K562 (cell line): ENCODE measurements at regions not wholly inside any gene's neighbourhood (a gene's known extent, or its start where the extent isn't known, plus 50 kb on each side); places are given as distances from the start of the nearest gene placed in this dataset.
A peak's percentile ranks its signal among the peaks of the same experiment; 100 is the strongest.
"Not testable (repeated sequence)": the region's sequence is repeated elsewhere in the genome, so short reads cannot be mapped to it uniquely, and the experiment has no call there.

Source experiments
- ATF1 ChIP-seq, 2 experiments: fragments of 450-650 bp in 1 of 2; IDR thresholded peaks; 2 replicates each; pipeline ENCODE4 v1.6.1; 2016; ENCODE audit warnings: missing compliant biosample characterization in 1 of 2, missing genetic modification characterization in 1 of 2
- CBX1 ChIP-seq: sonication (generic); IDR thresholded peaks from 2 replicates; pipeline ENCODE4 v1.6.1; 2016; ENCODE audit warnings: antibody characterized with exemption, low read depth, mild to moderate bottlenecking
- CC2D1A ChIP-seq: fragments of 450-650 bp; IDR thresholded peaks from 2 replicates; pipeline ENCODE4 v1.6.1; 2017; ENCODE audit warnings: mild to moderate bottlenecking
- GABPA ChIP-seq: fragments of 200-800 bp; sonication (Bioruptor generic); conservative IDR thresholded peaks from 2 replicates; pipeline ENCODE4 v1.6.1; 2016; ENCODE audit warnings: low read depth, missing genetic modification characterization, missing compliant biosample characterization
- MAFK ChIP-seq: IDR thresholded peaks from 2 replicates; pipeline ENCODE4 v1.6.1; 2011; ENCODE audit warnings: low read length, improper control_type of control experiment
- MAZ ChIP-seq, 2 experiments: fragments of 450-650 bp in 1 of 2; sonication (generic) in 1 of 2; formaldehyde crosslinking; IDR thresholded peaks in 1 of 2; conservative IDR thresholded peaks in 1 of 2; 2 replicates each; pipeline versions ENCODE4 v1.4.0 to v1.5.0; 2020; ENCODE audit warnings: mild to moderate bottlenecking in 1 of 2, missing genetic modification reagents in 1 of 2
- MTA2 ChIP-seq: fragments of 450-650 bp; IDR thresholded peaks from 2 replicates; pipeline ENCODE4 v1.6.1; 2016; ENCODE audit warnings: low read depth
- RBFOX2 ChIP-seq: fragments of 200-400 bp; formaldehyde crosslinking; IDR thresholded peaks from 2 replicates; pipeline ENCODE4 v1.6.1; 2017; ENCODE audit warnings: low read depth, mild to moderate bottlenecking, low read length, moderate library complexity
- RBM22 ChIP-seq: fragments of 200-400 bp; formaldehyde crosslinking; IDR thresholded peaks from 2 replicates; pipeline ENCODE4 v1.6.1; 2018; ENCODE audit warnings: low read length, low read depth; ENCODE audit not compliant: poor library complexity, severe bottlenecking
- ZBTB5 ChIP-seq: fragments of 450-650 bp; IDR thresholded peaks from 2 replicates; pipeline ENCODE4 v1.6.1; 2017; ENCODE audit warnings: antibody characterized with exemption
- ZKSCAN1 ChIP-seq: fragments of 150-350 bp; IDR thresholded peaks from 2 replicates; pipeline ENCODE4 v1.6.1; 2016; ENCODE audit warnings: low read depth, low read length
- ZNF318 ChIP-seq, 2 experiments: fragments of 450-650 bp; IDR thresholded peaks; 2 replicates each; pipeline ENCODE4 v1.6.1; 2016; ENCODE audit warnings: mild to moderate bottlenecking in 2 of 2, borderline replicate concordance in 1 of 2, low read depth in 1 of 2, moderate library complexity in 1 of 2
- TF ChIP-seq, protein P1 (sequence below): fragments of 450-650 bp; IDR thresholded peaks from 2 replicates; pipeline ENCODE4 v1.7.1; 2018; ENCODE audit warnings: mild to moderate bottlenecking, low read depth; ENCODE audit not compliant: partially characterized antibody

DNA sequence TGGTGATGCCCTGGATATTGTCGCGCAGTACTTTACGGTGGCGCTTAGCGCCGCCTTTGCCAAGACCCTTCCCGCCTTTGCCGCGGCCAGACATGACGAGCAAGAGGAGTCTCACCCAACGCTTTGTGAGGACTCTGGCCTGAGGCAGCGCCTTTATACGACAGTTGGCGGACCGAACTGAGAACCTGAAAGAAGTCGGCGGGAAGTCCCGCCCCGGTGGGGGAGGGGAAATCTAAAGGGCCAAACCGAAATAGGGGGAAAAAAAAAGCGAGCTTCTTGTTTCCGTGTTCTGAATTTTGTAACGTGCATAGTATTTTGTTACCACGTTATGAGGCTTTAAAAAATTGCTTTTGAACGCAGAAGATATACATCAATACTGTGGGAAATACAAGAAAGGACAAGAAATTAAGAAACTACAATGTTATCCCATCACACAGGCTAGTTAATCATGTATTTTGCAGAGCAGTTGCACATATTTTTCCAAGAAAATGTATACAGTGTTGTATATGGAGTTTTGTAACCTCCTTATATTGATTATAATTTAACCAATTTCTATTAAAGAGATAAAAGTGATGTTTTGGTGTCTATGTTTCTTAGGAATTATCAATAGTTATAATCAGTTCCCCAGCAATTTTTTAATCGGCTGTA, 80.6 kb downstream of the OR2B2 start (continued):
- TF ChIP-seq ZBTB5: peak; percentile 100
- peak; percentile 76 for TF ChIP-seq GABPA (tag)
- peak; percentile 41; the same call in 1 of the 2 replicates for TF ChIP-seq CBX1
- TF ChIP-seq RBM22: peak; percentile 59
- 0 out of 2 replicates have a peak, but pooled peaks have one; percentile 27 for TF ChIP-seq MTA2
- TF ChIP-seq, protein P1, sequence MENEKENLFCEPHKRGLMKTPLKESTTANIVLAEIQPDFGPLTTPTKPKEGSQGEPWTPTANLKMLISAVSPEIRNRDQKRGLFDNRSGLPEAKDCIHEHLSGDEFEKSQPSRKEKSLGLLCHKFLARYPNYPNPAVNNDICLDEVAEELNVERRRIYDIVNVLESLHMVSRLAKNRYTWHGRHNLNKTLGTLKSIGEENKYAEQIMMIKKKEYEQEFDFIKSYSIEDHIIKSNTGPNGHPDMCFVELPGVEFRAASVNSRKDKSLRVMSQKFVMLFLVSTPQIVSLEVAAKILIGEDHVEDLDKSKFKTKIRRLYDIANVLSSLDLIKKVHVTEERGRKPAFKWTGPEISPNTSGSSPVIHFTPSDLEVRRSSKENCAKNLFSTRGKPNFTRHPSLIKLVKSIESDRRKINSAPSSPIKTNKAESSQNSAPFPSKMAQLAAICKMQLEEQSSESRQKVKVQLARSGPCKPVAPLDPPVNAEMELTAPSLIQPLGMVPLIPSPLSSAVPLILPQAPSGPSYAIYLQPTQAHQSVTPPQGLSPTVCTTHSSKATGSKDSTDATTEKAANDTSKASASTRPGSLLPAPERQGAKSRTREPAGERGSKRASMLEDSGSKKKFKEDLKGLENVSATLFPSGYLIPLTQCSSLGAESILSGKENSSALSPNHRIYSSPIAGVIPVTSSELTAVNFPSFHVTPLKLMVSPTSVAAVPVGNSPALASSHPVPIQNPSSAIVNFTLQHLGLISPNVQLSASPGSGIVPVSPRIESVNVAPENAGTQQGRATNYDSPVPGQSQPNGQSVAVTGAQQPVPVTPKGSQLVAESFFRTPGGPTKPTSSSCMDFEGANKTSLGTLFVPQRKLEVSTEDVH: peak; percentile 77
- peak; percentile 30; the same call in 1 of the 2 replicates for TF ChIP-seq MAFK
- TF ChIP-seq MAZ (CRISPR knock-in tag; conservative IDR thresholded peaks at IDR 0.05 in 1 of 2, IDR thresholded peaks at IDR 0.05 in 1 of 2): peak in 1 of 2 experiments; percentile 56; a peak in 2 of 4 replicates
- TF ChIP-seq ZNF318 (IDR thresholded peaks at IDR 0.05; ENCODE audit: borderline replicate concordance in 1 of 2, low read depth in 1 of 2): peak; percentile 21 to 27; a peak in 1 of 4 replicates
- peak; percentile 100 for TF ChIP-seq CC2D1A
- peak; percentile 97 for TF ChIP-seq ZKSCAN1
- TF ChIP-seq RBFOX2: peak; percentile 92
- TF ChIP-seq ATF1 (CRISPR knock-in tag; IDR thresholded peaks at IDR 0.05): not testable (repeated sequence)
- TF ChIP-seq ATF1 (tag; IDR thresholded peaks at IDR 0.05): peak; percentile 58
